NCI-H1417 (cell line): ENCODE measurements at regions not wholly inside any gene's neighbourhood (a gene's known extent, or its start where the extent isn't known, plus 50 kb on each side); places are given as distances from the start of the nearest gene placed in this dataset.

ENCODE experiments used
- DNase-seq, 3 experiments: peaks; one replicate each; lab custom pipeline; 2025; lab: John Stamatoyannopoulos, UW

- no peak for DNase-seq
Observed at GRCh38 chr2:122395687-122396086, 640.2 kb downstream of the TSN start.

DNA sequence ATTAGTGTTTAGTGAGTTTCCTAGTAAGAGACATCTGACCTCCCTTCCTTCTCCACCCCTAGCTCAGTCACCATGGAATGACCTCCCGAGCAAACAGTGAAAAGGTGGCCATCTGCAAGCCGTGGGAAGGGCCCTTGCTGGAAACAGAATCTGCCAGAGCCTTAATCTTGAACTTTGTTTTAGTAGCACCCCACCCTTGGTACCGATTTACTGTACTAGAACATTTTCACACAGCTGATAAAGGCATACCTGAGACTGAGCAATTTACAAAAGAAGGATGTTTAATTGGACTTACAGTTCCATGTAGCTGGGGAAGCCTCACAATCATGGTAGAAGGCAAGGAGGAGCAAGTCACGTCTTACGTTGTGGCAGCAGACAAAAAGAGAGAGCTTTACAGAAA lies 655.8 kb downstream of the TSN start:
- DNase-seq, result no peak

- peak in 2 of 3 experiments; percentile 17 to 62 for DNase-seq
Observed at GRCh38 chr2:122412360-122412759, 656.9 kb downstream of the TSN start.

DNA sequence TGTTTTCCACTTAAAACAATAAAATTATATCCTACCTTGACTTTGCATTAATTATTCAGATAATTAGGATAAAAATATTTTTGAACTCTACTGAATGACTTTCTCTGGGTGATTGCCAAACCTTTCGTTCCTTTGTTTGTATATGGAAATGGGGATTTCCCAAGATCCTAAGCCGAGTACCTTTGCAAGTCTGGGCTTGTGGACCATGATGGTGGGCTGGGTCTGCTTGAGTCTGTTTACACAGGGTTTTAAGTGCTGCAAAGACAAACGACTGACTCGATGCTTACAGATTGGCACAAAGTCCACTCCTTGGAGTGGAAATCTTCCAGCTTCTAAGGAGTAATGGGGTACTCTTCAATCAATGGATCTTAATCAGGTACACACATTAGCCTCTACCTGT lies 659.5 kb downstream of the TSN start:
- DNase-seq, result peak in 2 of 3 experiments; percentile 49 to 58

GRCh38 chr2:122417114-122417513 lies 661.7 kb downstream of the TSN start:
- no peak for DNase-seq

- DNase-seq, result peak in 1 of 3 experiments; percentile 5
Observed at GRCh38 chr2:122421775-122422174, 666.3 kb downstream of the TSN start.

GRCh38 chr2:122422384-122422991 lies 667.0 kb downstream of the TSN start:
- DNase-seq, result no peak

DNA sequence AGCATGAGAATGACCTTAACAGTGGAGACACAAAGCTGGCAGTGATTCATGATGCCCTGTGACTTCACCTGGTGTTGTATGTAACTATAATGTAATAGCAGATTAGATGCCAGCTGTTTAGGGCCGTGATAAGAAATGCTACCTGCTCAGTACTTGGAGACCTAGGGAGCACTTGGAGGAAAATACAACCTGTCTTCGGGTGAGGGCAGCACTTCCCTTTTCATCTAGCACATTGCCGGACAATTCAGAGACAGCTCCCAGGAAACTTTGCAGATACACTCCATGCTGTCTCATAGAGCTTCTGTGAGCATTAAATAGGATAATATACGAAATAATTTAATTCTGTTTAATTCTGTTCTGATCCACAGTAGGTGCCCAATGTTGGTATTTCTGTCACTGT lies 668.5 kb downstream of the TSN start:
- DNase-seq, result no peak

DNA sequence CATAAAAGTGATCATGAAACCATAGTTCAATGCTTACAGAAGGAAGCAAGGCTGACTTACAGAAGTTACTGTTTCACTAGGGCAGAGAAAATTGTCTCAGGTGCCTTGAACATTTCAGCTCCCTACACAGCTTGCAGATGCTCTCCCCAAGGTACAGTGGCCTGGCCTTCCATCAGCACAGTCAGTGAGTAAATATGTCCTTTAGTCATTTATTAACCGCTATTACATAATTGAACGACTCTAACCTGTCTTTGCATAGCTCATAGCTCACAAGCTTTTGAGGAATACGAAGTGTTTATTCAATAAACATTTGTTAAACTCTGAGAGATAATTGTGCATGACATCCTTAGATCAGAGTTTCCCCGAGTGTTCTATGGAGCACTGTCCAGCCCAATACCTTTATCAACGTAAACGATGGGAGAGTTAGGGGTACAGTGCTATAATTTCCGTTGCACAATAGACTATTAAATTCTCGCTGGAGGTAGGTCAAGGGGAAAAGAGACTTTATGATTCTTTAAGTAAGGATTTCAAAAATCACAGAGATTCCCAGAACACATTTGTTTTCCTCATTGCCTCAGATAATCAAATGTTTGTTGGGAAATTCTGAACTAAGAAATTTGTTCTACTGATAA lies 677.8 kb downstream of the TSN start:
- DNase-seq, result peak in 1 of 3 experiments; percentile 8

GRCh38 chr2:122445003-122445402 lies 689.6 kb downstream of the TSN start:
- no peak for DNase-seq

- no peak for DNase-seq
Observed at GRCh38 chr2:122446761-122447160, 691.3 kb downstream of the TSN start.

- DNase-seq, result no peak
Observed at GRCh38 chr2:122447237-122447636, 691.8 kb downstream of the TSN start.

GRCh38 chr2:122451040-122451439 lies 695.6 kb downstream of the TSN start:
- DNase-seq, result peak; percentile 3 to 54 (median 22)

- no peak for DNase-seq
Observed at GRCh38 chr2:122451697-122452096, 696.2 kb downstream of the TSN start.

DNA sequence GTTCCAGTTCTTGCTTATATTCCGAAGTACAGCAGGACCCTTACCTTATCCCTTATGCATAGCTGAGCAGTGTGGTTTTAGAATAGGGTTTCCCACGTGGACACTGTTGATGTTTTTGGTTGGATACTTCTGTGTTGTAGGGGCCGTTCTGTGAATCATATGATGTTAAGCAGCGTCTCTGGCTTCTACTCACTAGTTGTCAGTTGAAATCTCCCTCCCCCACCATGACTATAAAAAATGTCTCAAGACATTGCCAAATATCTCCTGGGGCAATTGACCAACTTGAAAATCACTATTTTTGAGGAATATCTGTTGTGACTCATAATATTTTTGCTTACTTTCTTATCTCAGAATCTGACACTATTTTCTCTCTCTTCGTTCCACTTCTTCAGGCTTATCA lies 713.7 kb downstream of the TSN start:
- DNase-seq, result no peak

- DNase-seq, result no peak
Observed at GRCh38 chr2:122471753-122472152, 716.3 kb downstream of the TSN start.

GRCh38 chr2:122478117-122478516 lies 722.7 kb downstream of the TSN start:
- DNase-seq, result no peak

GRCh38 chr2:122478771-122479170 lies 723.3 kb downstream of the TSN start:
- DNase-seq, result no peak

DNA sequence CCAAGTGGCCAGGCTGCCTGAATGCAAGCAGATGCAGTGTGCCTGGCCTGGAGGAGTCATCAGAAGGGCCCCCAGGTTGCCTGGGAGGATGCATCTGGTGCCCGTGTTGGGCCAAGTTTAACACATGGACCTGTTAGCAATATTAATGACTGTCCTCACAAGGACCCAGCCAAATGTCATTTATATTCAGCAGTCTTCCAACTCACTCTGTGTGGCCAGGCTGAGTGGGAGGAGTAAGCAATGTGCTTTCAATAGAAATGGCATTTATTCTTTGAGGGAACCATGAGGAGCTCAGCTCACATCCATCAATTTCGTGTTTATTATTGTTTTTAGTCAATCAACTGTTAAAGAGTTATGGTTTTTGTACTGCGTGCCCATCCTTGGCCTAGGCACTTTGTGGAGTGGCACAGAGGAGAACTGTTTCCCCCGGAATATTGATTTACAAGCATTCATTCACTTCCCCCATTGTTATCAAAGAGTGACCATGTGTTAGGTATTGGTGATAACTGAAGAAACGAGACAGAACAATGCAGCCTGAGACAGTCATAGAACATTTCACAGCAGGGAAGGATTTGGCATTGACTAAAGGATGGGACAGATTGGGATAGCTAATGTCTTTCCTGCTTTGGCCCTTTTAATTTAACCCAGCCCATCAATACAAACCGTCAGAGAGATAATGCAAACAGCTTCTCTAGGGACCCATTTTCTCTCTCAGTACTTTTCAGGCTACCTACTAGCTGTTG lies 725.2 kb downstream of the TSN start:
- DNase-seq, result no peak

DNA sequence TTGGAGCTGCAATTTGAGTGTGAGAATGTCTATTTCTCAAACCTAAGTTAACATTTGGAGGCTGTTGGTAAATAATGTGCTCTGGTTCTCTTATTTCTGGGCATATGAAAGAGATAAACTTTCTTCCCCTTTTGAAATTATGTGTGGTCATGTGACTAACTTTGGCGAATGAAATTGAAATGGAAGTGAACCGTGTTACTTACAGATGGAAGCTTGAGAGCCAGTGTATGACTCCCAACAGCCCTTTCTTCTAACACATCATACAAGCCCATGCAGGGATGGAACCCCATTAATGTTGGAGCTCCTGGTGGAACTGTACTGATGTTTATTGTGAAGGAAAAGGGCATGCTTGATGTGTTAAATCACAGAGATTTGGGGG lies 725.8 kb downstream of the TSN start:
- DNase-seq, result no peak

DNA sequence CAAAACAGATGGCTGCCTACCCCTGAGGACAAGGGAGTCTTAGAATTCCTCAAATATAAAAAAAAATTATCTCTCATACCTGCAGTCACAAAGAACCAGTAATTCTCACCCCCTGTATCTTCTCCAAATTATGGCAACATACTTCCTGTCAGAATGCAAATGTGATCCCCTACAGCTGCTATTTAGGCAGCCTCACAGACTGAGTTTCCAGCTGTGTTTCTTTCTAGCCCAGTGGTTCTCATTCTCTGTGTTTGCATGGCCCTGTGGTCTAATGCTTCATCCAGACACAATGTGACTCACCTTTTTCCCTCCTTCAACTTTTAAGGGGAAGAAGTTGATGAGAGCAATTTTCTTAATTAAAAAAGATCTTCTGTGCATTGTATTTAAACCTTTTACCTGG lies 726.3 kb downstream of the TSN start:
- DNase-seq, result peak in 1 of 3 experiments; percentile 5

- no peak for DNase-seq
Observed at GRCh38 chr2:122486086-122486485, 730.6 kb downstream of the TSN start.

DNA sequence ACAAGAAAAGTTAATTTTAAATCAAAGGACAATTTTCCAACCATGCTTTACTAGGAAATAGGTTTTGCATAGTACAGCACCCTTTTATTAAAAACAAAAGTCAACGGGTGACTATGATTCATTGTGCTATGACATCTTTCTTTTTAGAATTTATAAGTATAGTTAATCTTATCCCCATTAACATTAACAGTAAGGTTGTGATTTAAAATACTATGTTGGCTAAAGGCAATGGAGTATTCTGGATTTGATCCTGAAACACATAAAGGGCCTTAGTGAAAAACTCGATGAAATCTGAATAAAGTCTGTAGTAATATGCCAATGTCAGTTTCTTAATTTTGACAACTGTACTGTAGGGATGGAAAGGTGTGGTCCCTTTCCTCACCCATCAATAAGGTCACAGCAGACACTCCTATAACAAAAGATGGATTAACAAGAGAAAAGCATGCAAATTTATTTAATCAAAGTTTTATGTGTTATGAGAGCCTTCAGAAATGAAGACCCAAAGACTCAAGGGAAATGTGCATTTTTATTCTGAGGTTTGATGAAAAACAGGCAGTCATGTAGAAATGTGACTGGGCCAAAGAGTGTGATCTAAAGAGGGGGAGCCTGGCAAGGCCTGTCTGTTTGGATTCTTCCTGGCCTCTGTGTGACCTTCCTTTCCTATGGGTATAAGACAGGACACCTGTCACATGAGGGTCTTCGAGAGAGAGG lies 731.4 kb downstream of the TSN start:
- DNase-seq, result no peak
